ENCODE measurements at regions not wholly inside any gene's neighbourhood (a gene's known extent, or its start where the extent isn't known, plus 50 kb on each side); places are given as distances from the start of the nearest gene placed in this dataset.

- TF ChIP-seq CTCF (IDR thresholded peaks at IDR 0.05) (no peak), POLR2AphosphoS5 (IDR thresholded peaks at IDR 0.05) (no peak)
Measured at GRCh38 chr3:26839001-26839400, 216.4 kb downstream of the LRRC3B start.
